OCI-M2 (cell line): ENCODE measurements at regions not wholly inside any gene's neighbourhood (a gene's known extent, or its start where the extent isn't known, plus 50 kb on each side); places are given as distances from the start of the nearest gene placed in this dataset.

ENCODE experiments used
- DNase-seq: peaks from one replicate; lab custom pipeline; 2025; ENCODE audit not compliant: unreplicated experiment; lab: John Stamatoyannopoulos, UW

DNA sequence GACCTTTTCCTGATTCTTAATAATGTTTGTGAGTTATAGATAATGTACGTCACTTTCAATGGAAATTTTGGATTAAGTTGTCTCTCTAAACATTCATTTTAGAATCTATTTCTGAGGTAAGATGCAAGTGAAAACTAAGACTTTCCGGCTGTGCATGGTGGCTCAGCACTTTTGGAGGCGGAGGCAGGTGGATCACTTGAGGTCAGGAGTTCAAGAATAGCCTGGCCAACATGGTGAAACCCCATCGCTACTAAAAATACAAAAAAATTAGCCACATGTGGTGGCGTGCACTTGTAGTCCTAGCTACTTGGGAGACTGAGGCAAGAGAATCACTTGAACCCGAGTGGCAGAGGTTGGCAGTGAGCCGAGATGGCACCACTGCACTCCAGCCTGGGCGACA is 524.6 kb upstream of the SLIT2 start:
- DNase-seq: no peak

DNA sequence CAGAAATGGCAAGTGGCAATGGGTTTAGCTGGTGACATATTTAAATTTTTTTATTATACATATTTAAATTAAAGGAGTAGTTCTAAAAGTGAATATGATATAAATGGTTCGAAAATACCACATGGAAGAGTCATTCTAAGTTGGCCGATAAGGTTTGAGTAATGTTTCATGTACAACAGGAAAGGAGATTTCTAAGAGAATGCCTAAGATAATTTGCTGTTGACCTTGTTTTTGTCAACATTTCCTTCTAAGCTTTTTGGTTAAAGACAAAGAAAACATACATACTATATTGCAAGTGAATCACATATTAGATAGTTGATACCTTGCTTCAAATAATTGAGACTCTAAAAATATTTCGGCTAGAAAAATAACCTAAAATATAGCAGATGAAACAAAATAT is 526.6 kb upstream of the SLIT2 start:
- no peak for DNase-seq

DNA sequence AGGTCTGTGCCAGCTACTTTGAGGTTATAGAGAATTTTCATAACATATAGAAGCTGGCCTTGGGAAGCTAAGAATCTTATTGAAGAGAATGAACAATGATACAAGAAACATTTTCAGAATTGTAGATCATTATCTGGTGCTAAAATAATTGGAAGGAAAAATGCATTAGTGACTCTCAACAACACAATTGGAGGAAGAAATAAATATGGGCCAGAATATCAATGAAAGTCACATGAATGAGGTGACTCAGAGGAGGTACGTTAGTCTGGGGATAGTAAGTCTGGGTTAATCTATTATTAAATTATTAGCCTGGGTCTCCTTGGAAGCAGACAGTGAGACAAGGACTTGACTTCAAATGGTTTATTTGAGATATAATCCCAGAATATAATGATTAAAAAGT is 529.3 kb upstream of the SLIT2 start:
- no peak for DNase-seq

DNA sequence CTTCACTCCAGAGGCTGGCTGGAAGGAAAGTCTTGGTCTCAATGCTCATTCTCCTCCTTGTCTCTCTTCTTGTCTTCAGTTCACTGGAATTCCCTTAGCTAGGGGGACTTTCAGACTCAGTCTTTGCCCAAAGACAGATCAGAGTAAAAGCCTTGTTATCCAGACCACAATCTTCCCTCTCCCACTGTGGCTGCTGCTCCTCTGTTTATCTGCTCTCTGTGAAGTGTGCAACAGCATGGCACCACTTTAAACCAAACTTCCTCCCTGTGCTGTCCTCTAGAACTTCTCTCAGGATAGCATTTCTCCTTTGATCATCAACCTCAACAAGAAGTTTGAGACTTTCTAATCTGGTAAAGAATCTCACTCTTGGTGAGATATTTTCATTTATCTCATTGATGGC is 530.1 kb upstream of the SLIT2 start:
- DNase-seq: no peak

DNA sequence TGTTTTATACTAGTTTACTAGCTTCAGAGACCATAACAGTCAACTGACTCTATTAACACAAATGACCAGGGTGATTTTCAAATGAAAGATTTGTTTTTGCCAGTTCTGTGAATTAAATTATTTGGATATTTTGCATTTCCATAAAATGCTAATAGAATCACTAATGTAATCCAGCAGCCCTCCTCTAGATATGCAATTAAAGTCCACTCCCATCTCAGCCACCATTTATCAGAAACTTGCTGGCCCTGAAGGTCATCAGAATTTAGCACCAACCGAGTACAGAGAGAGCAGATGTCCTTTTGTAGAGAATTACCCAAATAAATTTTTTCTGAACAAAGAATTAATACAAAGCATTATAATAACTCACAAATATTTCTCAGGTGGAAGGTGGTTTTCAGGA is 531.1 kb upstream of the SLIT2 start:
- DNase-seq: no peak

DNA sequence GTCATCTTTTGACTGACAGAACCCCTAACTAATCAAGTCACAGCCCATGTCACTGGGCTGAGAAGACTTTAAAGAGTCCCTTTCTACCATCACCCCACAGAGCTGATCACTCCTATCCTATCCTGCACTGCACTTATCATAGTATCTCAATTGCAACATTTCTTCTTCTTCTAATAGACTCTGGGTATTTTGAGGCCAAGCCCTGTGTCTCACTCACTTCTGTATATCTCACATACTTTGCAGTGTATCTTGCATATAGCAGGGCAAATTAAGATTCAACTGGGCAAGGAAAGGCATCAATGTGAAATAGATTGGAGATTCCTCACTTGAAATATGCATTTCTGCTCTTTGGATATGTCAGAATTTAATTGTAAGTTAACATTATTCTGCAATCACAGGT is 531.5 kb upstream of the SLIT2 start:
- DNase-seq: no peak

DNA sequence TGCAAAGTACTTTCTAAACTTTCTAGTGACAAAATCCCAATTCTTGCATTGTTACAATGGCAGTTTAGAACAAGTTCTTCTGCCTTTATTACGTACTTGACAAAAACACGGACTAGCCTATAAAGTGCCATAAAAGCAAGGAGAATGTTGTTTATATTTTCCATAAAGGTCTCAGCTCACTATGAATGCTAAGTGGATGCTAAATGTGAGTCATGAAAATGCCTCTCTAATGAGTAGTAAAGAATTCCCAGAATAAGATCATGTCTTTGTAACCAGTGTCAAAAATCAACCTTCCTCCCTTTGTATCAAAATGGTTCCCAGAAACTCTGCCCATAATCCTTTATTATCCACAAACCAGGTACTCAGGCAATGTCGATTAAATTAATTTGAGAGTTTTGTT is 539.8 kb upstream of the SLIT2 start:
- DNase-seq: no peak

DNA sequence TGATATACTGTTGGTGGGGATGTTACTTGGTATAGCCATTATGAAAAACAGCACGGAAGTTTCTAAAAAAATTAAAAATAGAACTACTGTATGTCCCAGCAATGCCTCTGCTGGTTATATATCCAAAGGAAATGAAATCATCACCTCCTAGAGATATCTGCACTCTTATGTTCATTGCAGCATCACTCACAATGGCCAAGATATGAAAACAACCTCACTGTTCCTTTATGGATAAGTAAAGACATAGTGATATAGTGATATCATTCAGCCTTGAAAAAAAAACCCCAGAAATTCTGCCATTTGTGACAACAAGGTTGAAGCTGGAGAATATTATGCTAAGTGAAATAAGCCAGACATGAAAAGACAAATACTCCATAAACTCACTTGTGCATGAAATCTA is 543.8 kb upstream of the SLIT2 start:
- no peak for DNase-seq

DNA sequence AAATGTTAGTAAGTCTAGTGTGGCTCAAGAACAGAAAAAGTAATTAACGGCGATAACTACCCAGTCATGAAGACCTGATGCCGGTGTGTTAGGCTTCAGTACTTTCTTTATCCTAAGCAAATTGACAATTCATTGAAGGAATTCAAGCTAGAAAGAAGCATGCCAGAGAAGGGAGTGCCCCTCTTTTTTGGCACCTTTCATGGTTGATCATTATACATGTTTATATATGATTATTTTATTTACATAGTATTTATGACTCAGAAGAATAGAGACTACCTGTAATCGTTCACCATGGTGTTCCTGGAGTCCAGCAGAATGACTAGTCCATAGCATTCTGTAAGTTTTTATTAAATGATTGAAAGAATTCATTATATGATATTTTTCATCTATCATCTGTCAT is 548.3 kb upstream of the SLIT2 start:
- DNase-seq: no peak

DNA sequence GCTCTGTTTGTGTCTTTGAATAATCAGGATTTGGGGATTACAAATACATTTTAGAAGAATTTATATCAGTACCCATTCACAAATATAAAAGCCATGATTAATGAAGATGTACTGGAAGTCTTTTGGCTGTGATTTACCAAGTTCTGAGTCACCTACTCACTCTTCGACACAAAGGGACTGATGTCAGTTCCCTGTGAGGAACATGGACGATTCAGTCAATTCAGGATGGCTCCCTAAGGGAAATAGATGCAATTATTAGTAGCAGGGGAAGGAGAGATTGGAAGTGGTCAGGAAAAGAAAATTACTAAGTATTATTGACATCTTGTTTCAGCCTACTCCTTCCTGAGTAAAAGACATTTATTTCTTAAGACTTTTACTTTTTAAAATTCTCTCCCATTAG is 550.7 kb upstream of the SLIT2 start:
- DNase-seq: no peak

DNA sequence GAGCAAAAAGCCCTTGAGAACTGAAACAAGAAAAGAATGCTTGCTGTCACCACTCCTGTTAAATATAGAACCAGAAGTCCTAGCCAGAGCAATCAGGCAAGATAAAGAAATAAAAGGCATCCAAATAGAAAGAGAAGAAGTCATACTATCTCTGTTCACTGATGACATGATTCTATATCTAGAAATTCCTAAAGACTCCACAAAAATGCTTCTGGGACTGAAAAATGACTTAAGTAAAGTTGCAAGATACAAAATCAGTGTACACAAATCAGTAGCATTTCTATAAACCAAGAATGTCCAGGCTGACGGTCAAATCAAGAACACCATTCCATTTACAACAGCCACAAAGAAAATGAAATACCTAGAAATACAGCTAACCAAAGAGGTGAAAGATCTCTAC is 552.7 kb upstream of the SLIT2 start:
- DNase-seq: no peak

DNA sequence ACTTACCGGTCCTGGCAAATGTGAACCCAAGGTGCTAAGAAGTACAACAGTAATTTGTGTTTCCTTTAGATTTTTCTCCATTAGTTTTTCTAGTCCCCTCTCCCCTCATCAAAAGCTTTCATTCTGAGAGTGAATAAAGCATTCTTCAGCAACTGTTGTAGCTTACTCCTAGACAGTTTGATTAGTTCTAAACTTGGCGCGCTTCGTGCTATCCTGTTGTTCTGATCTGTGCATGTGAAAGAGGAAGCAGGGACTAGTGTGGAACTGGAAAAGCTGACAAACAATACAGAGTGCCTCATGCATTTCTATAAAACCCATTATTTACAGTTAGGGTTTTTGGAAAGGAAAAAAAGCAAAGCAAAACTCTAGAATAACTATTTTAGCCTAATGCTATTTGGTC is 556.9 kb upstream of the SLIT2 start:
- DNase-seq: no peak

DNA sequence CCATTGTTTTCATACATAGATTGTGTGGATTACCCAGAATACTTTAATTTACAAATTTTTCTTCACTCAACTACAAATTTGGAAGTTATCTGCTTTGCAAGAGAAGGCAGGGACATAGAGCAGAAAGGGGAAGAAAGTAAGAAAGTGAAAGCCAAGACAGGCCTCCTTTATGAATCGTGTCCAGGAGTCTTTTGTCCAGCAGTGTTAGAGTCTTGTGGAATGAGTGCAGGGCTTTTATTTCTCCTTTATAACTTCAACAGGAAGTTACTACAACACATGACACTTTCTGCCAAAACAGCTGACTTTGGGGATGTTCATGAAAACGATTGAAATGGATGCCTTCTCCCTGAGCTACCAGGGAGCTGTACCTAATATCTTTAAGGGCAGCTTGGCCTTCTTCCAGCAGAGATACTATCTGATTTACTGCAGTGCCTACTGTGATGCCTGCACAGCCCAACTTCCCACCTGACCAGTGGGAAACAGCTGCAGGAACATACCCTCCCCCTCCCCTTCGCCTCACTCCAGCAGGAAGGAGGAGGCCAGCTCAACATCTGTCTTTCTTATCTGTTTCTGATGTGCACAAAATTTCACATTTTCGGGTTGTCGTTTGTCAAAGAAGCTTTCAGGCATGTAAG is 557.7 kb upstream of the SLIT2 start:
- no peak for DNase-seq

DNA sequence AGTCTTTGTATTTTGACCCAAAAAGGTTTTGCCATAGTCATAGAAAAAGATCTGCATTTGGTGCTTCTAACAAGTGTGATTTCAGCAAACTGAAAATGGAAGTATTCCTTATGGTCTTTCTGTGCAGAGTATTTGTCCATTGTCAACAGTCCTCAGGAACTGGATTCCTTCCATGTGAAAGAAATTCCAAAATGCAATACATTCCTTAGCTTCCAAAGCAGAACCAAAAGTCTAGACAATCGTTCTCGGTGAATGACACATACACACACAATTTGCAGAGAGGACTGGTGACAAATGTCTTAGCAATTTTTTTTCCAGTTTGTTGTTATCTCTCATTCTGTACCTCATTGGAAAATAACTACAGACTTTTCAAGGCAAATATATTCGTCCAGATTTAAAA is 562.2 kb upstream of the SLIT2 start:
- no peak for DNase-seq

DNA sequence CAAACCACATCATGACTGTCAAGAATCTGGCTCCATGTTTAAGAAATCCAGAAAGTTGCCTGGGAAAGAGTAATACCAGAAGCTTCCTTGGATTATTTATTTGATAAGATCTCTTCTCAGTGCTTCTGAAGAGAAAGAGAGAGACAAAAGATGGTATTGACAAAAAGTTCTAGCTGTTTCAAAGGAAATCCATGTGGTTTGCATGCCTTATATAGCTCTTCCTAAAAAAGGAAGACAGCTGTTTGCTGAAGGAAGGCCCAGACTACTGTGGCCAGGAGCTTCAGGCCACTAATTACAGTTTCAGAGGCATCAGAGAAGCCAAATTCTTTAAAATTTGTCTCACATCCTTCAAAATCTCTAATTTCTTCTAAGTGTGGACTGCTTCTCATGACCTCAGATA is 565.2 kb upstream of the SLIT2 start:
- DNase-seq: no peak

DNA sequence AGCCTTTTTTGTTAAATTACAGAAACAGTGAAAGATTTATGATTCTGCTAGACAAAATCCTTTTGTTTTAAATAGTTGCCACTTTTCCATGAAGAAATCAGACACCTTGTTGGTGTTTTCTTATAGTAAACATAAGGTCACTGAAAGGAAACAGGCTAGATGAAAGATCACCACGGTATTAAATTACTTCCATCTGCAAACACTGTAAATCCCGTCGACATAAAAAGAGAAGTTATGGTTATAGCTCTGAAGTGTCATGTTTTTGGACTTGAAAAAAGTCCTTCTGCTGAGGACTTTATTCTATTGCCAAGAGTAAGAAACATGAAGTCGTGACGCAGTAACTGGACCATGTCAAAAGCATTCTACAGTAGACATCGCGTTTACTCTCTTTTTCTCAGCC is 567.6 kb upstream of the SLIT2 start:
- no peak for DNase-seq

DNA sequence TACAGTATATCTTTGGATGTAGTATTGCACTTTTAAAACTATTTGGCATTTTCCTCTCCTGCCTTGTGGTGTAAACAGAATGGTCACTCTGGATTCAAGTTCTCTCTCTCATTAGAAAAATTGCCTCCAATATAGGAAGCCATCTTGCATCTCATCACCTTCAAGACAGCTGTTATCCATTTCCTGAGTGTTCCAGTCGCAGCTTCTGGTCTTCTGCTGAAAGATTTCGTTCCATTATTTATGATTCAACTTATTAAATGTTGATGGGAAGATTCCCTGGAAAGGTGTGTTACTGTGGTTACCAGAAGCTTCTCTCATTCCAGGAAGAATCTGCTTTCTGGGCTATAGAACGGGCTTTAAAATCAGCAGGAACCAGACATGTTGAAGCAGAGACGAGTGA is 568.3 kb upstream of the SLIT2 start:
- no peak for DNase-seq

DNA sequence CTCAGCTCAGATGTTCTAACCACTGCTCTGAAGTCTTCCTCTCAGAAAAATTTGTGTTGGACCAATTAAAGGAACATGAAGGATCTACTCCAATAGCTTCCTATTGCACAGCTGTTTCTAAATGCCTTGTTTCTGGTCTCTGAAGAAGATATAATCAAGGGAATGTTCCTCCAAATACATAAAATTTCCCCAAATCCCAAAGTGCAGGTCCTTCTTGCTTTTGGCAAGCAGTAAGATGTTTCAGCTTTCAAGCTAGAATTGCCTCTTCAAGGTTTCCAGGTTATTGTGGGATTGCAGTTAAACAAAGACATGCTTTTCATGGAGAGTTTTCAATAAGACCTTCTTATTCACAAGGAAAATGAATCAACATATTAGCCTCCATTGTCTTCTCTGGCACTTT is 574.5 kb upstream of the SLIT2 start:
- no peak for DNase-seq

DNA sequence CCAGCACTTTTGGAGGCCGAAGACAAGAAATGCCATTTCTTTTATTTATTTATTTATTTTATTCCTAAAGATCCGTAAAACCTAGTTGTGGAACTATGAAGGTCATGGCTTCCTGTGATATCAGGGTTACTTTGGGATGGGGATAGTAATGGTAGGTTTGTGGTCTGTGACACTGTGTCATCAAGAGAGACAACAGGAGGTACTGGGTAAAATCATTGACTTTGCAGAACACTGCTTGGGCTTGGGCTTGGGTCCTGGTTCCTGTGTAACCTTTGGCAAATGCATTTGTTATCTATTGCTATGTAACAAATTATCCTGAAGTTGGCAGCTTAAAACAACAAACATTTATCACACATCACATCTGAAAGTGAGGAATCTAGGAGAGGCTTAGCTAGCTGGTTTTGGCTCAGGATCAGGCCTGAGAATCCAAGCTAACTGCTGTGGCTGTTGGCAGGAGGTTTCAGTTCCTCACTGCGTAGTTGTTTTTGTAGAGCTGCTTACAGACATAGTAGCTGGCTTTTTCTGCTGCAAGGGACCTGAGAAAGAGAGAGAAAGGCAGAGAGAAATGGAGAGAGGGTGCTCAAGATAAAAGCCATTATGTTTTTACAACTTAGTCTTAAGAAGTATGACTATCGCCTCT is 576.4 kb upstream of the SLIT2 start:
- DNase-seq: no peak

DNA sequence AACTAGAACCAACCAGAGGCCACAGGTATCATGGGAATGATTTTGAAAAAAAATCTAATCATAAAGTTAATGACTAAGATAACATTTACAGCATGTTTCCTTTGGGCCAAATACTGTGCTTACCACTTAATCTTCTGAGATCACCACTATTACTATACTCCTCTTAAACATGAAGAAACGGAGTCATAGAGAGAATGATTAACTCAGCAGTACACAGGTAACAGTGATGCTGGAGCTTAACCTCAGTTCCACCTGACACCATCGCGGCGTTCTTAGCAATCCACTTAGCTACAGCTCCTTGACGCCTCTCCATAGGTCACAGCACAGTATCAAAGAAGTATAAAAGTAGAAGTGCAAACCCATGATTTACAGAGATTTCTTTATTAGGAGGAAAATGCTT is 592.6 kb upstream of the SLIT2 start:
- DNase-seq: no peak

DNA sequence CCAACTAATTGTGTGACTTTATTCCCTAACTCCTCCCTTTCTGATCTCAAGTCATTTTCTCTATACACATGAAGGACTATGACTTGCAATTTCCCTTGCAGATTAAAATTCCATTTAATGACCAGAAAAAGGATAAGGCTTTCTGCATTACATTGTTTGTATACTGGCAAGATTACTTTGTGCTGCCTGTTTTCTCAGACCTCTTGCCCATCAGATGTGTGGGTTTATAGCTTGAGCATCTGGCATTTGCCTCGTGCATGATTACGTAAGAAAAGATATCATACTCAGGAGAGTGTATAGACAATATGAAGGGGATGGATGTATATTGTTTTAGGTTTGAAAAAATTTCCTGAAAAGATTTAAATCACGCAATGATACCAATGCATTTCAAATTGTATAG is 593.8 kb upstream of the SLIT2 start:
- DNase-seq: no peak

DNA sequence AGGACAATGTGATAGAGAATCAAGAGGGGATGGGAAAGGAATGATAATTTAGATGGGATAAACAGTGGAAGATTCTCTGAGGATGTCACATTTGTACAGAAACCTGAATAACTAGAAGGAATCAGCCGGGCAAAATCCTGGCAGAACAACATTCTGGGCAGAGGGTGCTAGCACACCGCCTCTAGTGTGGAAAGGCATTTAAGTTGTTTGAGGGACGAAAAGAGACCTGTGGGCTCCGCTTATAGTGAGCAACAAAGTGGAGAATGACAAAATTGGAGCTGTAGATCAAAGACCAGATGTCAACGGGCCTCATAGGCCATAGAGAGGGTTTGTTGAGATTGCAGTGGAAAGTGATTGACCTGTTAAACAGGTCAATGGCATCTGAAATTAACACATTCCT is 596.0 kb upstream of the SLIT2 start:
- DNase-seq: no peak
